OCI-LY7 (cell line): ENCODE measurements at regions not wholly inside any gene's neighbourhood (a gene's known extent, or its start where the extent isn't known, plus 50 kb on each side); places are given as distances from the start of the nearest gene placed in this dataset.

Experiments used
- BruUV-seq: library from RNA; stranded (reverse); fragments of 400-500 nt; replicated peaks from 2 replicates; lab custom pipeline; 2021; lab: Mats Ljungman, UMichigan
- CTCF ChIA-PET: fragments of 300-600 bp; sonication (Branson Sonifier 250); formaldehyde crosslinking; loops from one replicate; lab custom pipeline; 2022; ENCODE audit warnings: antibody characterized with exemption; ENCODE audit not compliant: unreplicated experiment; lab: Charles Lee
- POLR2A ChIA-PET: fragments of 300-600 bp; sonication (Branson Sonifier 250); formaldehyde crosslinking; loops from one replicate; lab custom pipeline; 2022; ENCODE audit warnings: antibody characterized with exemption; lab: Charles Lee
- DNase-seq: peaks from one replicate; pipeline ENCODE4 v3.0.0-alpha.2; 2015; ENCODE audit warnings: low spot score
- H2AFZ ChIP-seq: fragments of 200-600 bp; sonication (generic), shearing (Covaris generic); 2 replicates; pipeline ENCODE4 v1.6.1; 2014; ENCODE audit warnings: mild to moderate bottlenecking, antibody characterized with exemption, low read length, moderate library complexity
- H3K27ac ChIP-seq: fragments of 200-600 bp; sonication (generic); 2 replicates; pipeline ENCODE4 v1.5.1; 2014; ENCODE audit warnings: mixed run types, low read depth, mild to moderate bottlenecking, moderate library complexity, low read length, inconsistent platforms; ENCODE audit not compliant: poor library complexity, severe bottlenecking
- H3K36me3 ChIP-seq: fragments of 200-600 bp; sonication (generic); 2 replicates; pipeline ENCODE4 v1.6.1; 2014; ENCODE audit warnings: mild to moderate bottlenecking, antibody characterized with exemption, low read length, moderate library complexity, mixed read lengths; ENCODE audit not compliant: insufficient read depth
- H3K4me1 ChIP-seq: fragments of 200-600 bp; sonication (generic); 2 replicates; pipeline ENCODE4 v1.5.1; 2014; ENCODE audit warnings: mild to moderate bottlenecking, low read length; ENCODE audit not compliant: insufficient read depth, poor library complexity, severe bottlenecking
- H3K4me2 ChIP-seq: fragments of 200-600 bp; sonication (generic); 2 replicates; pipeline ENCODE4 v1.6.1; 2014; ENCODE audit warnings: mild to moderate bottlenecking, low read length
- H3K4me3 ChIP-seq: fragments of 200-600 bp; sonication (generic); 2 replicates; pipeline ENCODE4 v1.5.1; 2014; ENCODE audit warnings: mild to moderate bottlenecking, low read depth, low read length; ENCODE audit not compliant: poor library complexity, severe bottlenecking
- H3K79me2 ChIP-seq: fragments of 200-600 bp; sonication (generic); 2 replicates; pipeline ENCODE4 v1.6.1; 2016; ENCODE audit warnings: low read depth, mild to moderate bottlenecking, low read length, moderate library complexity, mixed read lengths; ENCODE audit not compliant: insufficient read depth
- H3K9me2 ChIP-seq: fragments of 200-600 bp; sonication (generic); 2 replicates; pipeline ENCODE4 v1.6.1; 2016; ENCODE audit warnings: mild to moderate bottlenecking, low read length, mixed read lengths; ENCODE audit not compliant: insufficient read depth
- H3K9me3 ChIP-seq: fragments of 200-600 bp; sonication (generic); 2 replicates; pipeline ENCODE4 v1.6.1; 2014; ENCODE audit warnings: mild to moderate bottlenecking, mixed run types, low read length, mixed read lengths
- H4K20me1 ChIP-seq: fragments of 200-600 bp; sonication (generic); 2 replicates; pipeline ENCODE4 v1.6.1; 2014; ENCODE audit warnings: mild to moderate bottlenecking, antibody characterized with exemption, low read length, moderate library complexity, mixed read lengths; ENCODE audit not compliant: insufficient read depth
- CTCF ChIP-seq: fragments of 200-600 bp; sonication (generic); conservative IDR thresholded peaks from 2 replicates; pipeline ENCODE4 v1.5.1; 2014; ENCODE audit warnings: mild to moderate bottlenecking, antibody characterized with exemption, low read length, moderate library complexity, mixed read lengths
- EZH2phosphoT487 ChIP-seq: fragments of 200-600 bp; sonication (generic); IDR thresholded peaks from 2 replicates; pipeline ENCODE4 v1.6.1; 2018; ENCODE audit warnings: low read depth, borderline replicate concordance, mild to moderate bottlenecking, mixed run types, antibody characterized with exemption, low read length, moderate library complexity, mixed read lengths
- intact Hi-C: fragments of 100-400 bp; cut with micrococcal nuclease; formaldehyde crosslinking; loops from one replicate; pipeline ENCODE4 v1.10.0; 2022; ENCODE audit not compliant: unreplicated experiment

GRCh38 chr1:244271004-244271403 is 180.7 kb downstream of the ADSS2 start:
- no peak overlapping the region for H3K4me2 ChIP-seq
- intact Hi-C loops: loop anchor here (10.0 kb wide), 1 partner anchor 226 kb away; no protein-coding TSS in a partner anchor
- H3K9me2 ChIP-seq: no peaks in the 10 kb centered on the region
- no peaks in the 10 kb centered on the region for H4K20me1 ChIP-seq
- H3K4me1 ChIP-seq: no peaks in the 10 kb centered on the region
- DNase-seq: no peak
- H3K9me3 ChIP-seq: no peaks in the 10 kb centered on the region
- ChIA-PET POLR2A (no interaction called here), CTCF (no interaction called here)
- BruUV-seq: no TSS peak
- H3K4me3 ChIP-seq: no peak overlapping the region
- H3K36me3 ChIP-seq: no peaks in the 10 kb centered on the region
- no peaks in the 10 kb centered on the region for H3K79me2 ChIP-seq
- H2AFZ ChIP-seq: no peak overlapping the region
- no peak overlapping the region for H3K27ac ChIP-seq
- no peak for TF ChIP-seq CTCF
- TF ChIP-seq EZH2phosphoT487: no peak

GRCh38 chr1:244271691-244272308 is 179.9 kb downstream of the ADSS2 start:
- Histone ChIP-seq H3K9me2 (no peaks in the 10 kb centered on the region), H3K4me1 (no peaks in the 10 kb centered on the region), H3K36me3 (no peaks in the 10 kb centered on the region), H2AFZ (no peak overlapping the region), H3K4me3 (no peak overlapping the region), H3K27ac (no peak overlapping the region), H4K20me1 (no peaks in the 10 kb centered on the region), H3K4me2 (no peak overlapping the region), H3K9me3 (no peaks in the 10 kb centered on the region), H3K79me2 (no peaks in the 10 kb centered on the region)
- TF ChIP-seq EZH2phosphoT487 (no peak), CTCF (no peak)
- BruUV-seq: no TSS peak
- no peak for DNase-seq
- intact Hi-C loops: loop anchor here (2.0 to 10.0 kb wide), 3 partner anchors 227 to 927 kb away; no protein-coding TSS in a partner anchor
- POLR2A ChIA-PET: interaction anchor here (0.6 kb wide), 1 partner anchor 15 kb away, joined by 4 read pairs; no protein-coding TSS in a partner anchor
- CTCF ChIA-PET: no interaction called here
